Astrocyte (in vitro differentiated cells and primary cell): ENCODE measurements at regions not wholly inside any gene's neighbourhood (a gene's known extent, or its start where the extent isn't known, plus 50 kb on each side); places are given as distances from the start of the nearest gene placed in this dataset.

Experiments
- DNase-seq: peaks from one replicate; pipeline ENCODE4 v3.0.0-alpha.2; 2010; ENCODE audit warnings: low read depth
- FAIRE-seq: peaks from 2 replicates; lab custom pipeline; 2011; peaks lifted over from hg19 to GRCh38; lab: Jason Lieb, UNC
- H2AFZ ChIP-seq: 2 replicates; pipeline ENCODE4 v1.6.0; 2012; ENCODE audit warnings: low read depth, low read length, inconsistent platforms
- H3K27ac ChIP-seq: 2 replicates; pipeline ENCODE4 v1.5.1; 2011; ENCODE audit warnings: low read depth, low read length, inconsistent platforms
- H3K27me3 ChIP-seq: 2 replicates; pipeline ENCODE4 v1.6.0; 2011; ENCODE audit warnings: low read length, inconsistent platforms; ENCODE audit not compliant: insufficient read depth
- H3K36me3 ChIP-seq: 2 replicates; pipeline ENCODE4 v1.5.1; 2011; ENCODE audit warnings: low read length, inconsistent platforms; ENCODE audit not compliant: insufficient read depth
- H3K4me1 ChIP-seq: 2 replicates; pipeline ENCODE4 v1.5.1; 2011; ENCODE audit warnings: low read length, inconsistent platforms; ENCODE audit not compliant: insufficient read depth
- H3K4me2 ChIP-seq: 2 replicates; pipeline ENCODE4 v1.6.0; 2012; ENCODE audit warnings: low read length, inconsistent platforms
- H3K4me3 ChIP-seq: 2 replicates; pipeline ENCODE4 v1.5.1; 2011; ENCODE audit warnings: low read depth, mild to moderate bottlenecking, low read length, inconsistent platforms; ENCODE audit not compliant: insufficient read depth
- H3K79me2 ChIP-seq: 2 replicates; pipeline ENCODE4 v1.6.0; 2012; ENCODE audit warnings: mild to moderate bottlenecking, low read length, inconsistent platforms; ENCODE audit not compliant: insufficient read depth
- H3K9ac ChIP-seq: 2 replicates; pipeline ENCODE4 v1.6.0; 2012; ENCODE audit warnings: mild to moderate bottlenecking, low read length, inconsistent platforms
- H3K9me3 ChIP-seq: 2 replicates; pipeline ENCODE4 v1.5.1; 2012; ENCODE audit warnings: low read depth, mild to moderate bottlenecking, low read length, inconsistent platforms; ENCODE audit not compliant: insufficient read depth
- H4K20me1 ChIP-seq: 2 replicates; pipeline ENCODE4 v1.6.0; 2012; ENCODE audit warnings: low read length, inconsistent platforms; ENCODE audit not compliant: insufficient read depth
- H3K27ac Mint-ChIP-seq: one replicate; pipeline ENCODE4 v1.8.0; 2021; ENCODE audit warnings: mild to moderate bottlenecking, mixed read lengths; ENCODE audit not compliant: unreplicated experiment
- H3K27me3 Mint-ChIP-seq: one replicate; pipeline ENCODE4 v1.8.0; 2021; ENCODE audit warnings: low read depth, mixed read lengths; ENCODE audit not compliant: unreplicated experiment
- H3K36me3 Mint-ChIP-seq: one replicate; pipeline ENCODE4 v1.8.0; 2021; ENCODE audit warnings: low read depth, mixed read lengths; ENCODE audit not compliant: unreplicated experiment
- H3K4me1 Mint-ChIP-seq: one replicate; pipeline ENCODE4 v1.8.0; 2021; ENCODE audit warnings: low read depth, mixed read lengths; ENCODE audit not compliant: unreplicated experiment
- H3K4me3 Mint-ChIP-seq: one replicate; pipeline ENCODE4 v1.8.0; 2021; ENCODE audit warnings: mild to moderate bottlenecking, moderate library complexity, mixed read lengths; ENCODE audit not compliant: unreplicated experiment
- H3K9me3 Mint-ChIP-seq: one replicate; pipeline ENCODE4 v1.8.0; 2021; ENCODE audit warnings: mild to moderate bottlenecking, mixed read lengths; ENCODE audit not compliant: unreplicated experiment
- CTCF ChIP-seq: IDR thresholded peaks from 2 replicates; pipeline ENCODE4 v1.5.1; 2011; ENCODE audit warnings: low read depth, mild to moderate bottlenecking, inconsistent platforms, low read length, moderate library complexity; ENCODE audit not compliant: insufficient read depth
- EZH2 ChIP-seq: IDR thresholded peaks from 2 replicates; pipeline ENCODE4 v1.6.1; 2012; ENCODE audit warnings: mild to moderate bottlenecking, low read length, inconsistent platforms; ENCODE audit not compliant: insufficient read depth

GRCh38 chr7:41415471-41416207, 287.3 kb downstream of the INHBA start:
- H3K9ac ChIP-seq: no peak overlapping the region
- H3K36me3 Mint-ChIP-seq: no peaks in the 10 kb centered on the region
- no peaks in the 10 kb centered on the region for H3K4me1 ChIP-seq
- H3K4me3 Mint-ChIP-seq: no peak overlapping the region
- no peaks in the 10 kb centered on the region for H3K9me3 ChIP-seq
- H3K4me3 ChIP-seq: no peak overlapping the region
- TF ChIP-seq EZH2: no peak
- no peak for TF ChIP-seq CTCF
- DNase-seq (no peak), FAIRE-seq (no peak)
- no peak overlapping the region for H3K4me2 ChIP-seq
- no peak overlapping the region for H3K27ac Mint-ChIP-seq
- no peaks in the 10 kb centered on the region for H4K20me1 ChIP-seq
- H3K79me2 ChIP-seq: no peaks in the 10 kb centered on the region
- H3K36me3 ChIP-seq: no peaks in the 10 kb centered on the region
- no peak overlapping the region for H2AFZ ChIP-seq
- no peak overlapping the region for H3K27ac ChIP-seq
- H3K9me3 Mint-ChIP-seq: peaks cover 11% of the 10 kb centered on the region
- H3K27me3 Mint-ChIP-seq: no peaks in the 10 kb centered on the region
- H3K4me1 Mint-ChIP-seq: peaks cover 10% of the 10 kb centered on the region
- no peaks in the 10 kb centered on the region for H3K27me3 ChIP-seq

GRCh38 chr7:41415051-41415450, 287.8 kb downstream of the INHBA start:
- Mint-ChIP-seq H3K4me1 (peaks cover 10% of the 10 kb centered on the region), H3K4me3 (no peak overlapping the region), H3K9me3 (peaks cover 11% of the 10 kb centered on the region), H3K27ac (no peak overlapping the region), H3K36me3 (no peaks in the 10 kb centered on the region), H3K27me3 (no peaks in the 10 kb centered on the region)
- Histone ChIP-seq H4K20me1 (no peaks in the 10 kb centered on the region), H3K36me3 (no peaks in the 10 kb centered on the region), H3K4me3 (no peak overlapping the region), H3K9ac (no peak overlapping the region), H3K27me3 (no peaks in the 10 kb centered on the region), H3K9me3 (no peaks in the 10 kb centered on the region), H3K4me2 (no peak overlapping the region), H3K79me2 (no peaks in the 10 kb centered on the region), H3K4me1 (no peaks in the 10 kb centered on the region), H2AFZ (no peak overlapping the region), H3K27ac (no peak overlapping the region)
- DNase-seq (no peak), FAIRE-seq (no peak)
- no peak for TF ChIP-seq CTCF
- no peak for TF ChIP-seq EZH2

- no peak overlapping the region for H3K9ac ChIP-seq
- TF ChIP-seq EZH2 (no peak), CTCF (no peak)
- peaks cover 8% of the 10 kb centered on the region for H3K4me1 Mint-ChIP-seq
- no peak for DNase-seq
- H3K27me3 ChIP-seq: no peaks in the 10 kb centered on the region
- H3K4me1 ChIP-seq: peaks cover 3% of the 10 kb centered on the region
- no peaks in the 10 kb centered on the region for H3K36me3 Mint-ChIP-seq
- H3K79me2 ChIP-seq: no peaks in the 10 kb centered on the region
- no peaks in the 10 kb centered on the region for H3K27me3 Mint-ChIP-seq
- no peak overlapping the region for H3K4me3 ChIP-seq
- no peaks in the 10 kb centered on the region for H3K36me3 ChIP-seq
- no peak overlapping the region for H3K27ac Mint-ChIP-seq
- no peak overlapping the region for H3K27ac ChIP-seq
- no peaks in the 10 kb centered on the region for H4K20me1 ChIP-seq
- no peak for FAIRE-seq
- H3K4me3 Mint-ChIP-seq: no peak overlapping the region
- H2AFZ ChIP-seq: no peak overlapping the region
- no peak overlapping the region for H3K4me2 ChIP-seq
- no peaks in the 10 kb centered on the region for H3K9me3 ChIP-seq
- H3K9me3 Mint-ChIP-seq: no peaks in the 10 kb centered on the region
Observed at GRCh38 chr7:41404375-41405074, 298.4 kb downstream of the INHBA start.
